PC-3 (cell line): ENCODE measurements at regions not wholly inside any gene's neighbourhood (a gene's known extent, or its start where the extent isn't known, plus 50 kb on each side); places are given as distances from the start of the nearest gene placed in this dataset.

Experiments used
- ATAC-seq: fragments of 200-7000 bp; cut with Tn5 transposase; 2 replicates; pipeline ENCODE4 v1.9.1; 2020; ENCODE audit warnings: mild to moderate bottlenecking, moderate library complexity
- BruUV-seq: library from RNA; stranded (reverse); fragments of 400-500 nt; replicated peaks from 2 replicates; lab custom pipeline; 2021; lab: Mats Ljungman, UMichigan
- CTCF ChIA-PET: fragments of 300-600 bp; sonication (Branson Sonifier 250); formaldehyde crosslinking; loops from one replicate; lab custom pipeline; 2022; ENCODE audit warnings: antibody characterized with exemption; lab: Charles Lee
- POLR2A ChIA-PET: fragments of 300-600 bp; sonication (Branson Sonifier 250); formaldehyde crosslinking; loops from one replicate; lab custom pipeline; 2022; ENCODE audit warnings: antibody characterized with exemption; ENCODE audit not compliant: unreplicated experiment; lab: Charles Lee
- DNase-seq: peaks from one replicate; pipeline ENCODE4 v3.0.0-alpha.2; 2015
- H2AFZ ChIP-seq: fragments of 300-600 bp; sonication (generic); 2 replicates; pipeline ENCODE4 v1.6.0; 2016; ENCODE audit warnings: antibody characterized with exemption, low read length
- H3F3A ChIP-seq: fragments of 300-600 bp; sonication (generic); one replicate; pipeline ENCODE4 v1.6.0; 2017; ENCODE audit warnings: antibody characterized with exemption, low read length, control low read depth, mild to moderate bottlenecking; ENCODE audit not compliant: unreplicated experiment
- H3K27ac ChIP-seq: fragments of 300-600 bp; sonication (generic); 2 replicates; pipeline ENCODE4 v1.5.1; 2016; ENCODE audit warnings: mild to moderate bottlenecking, low read length
- H3K27me3 ChIP-seq: fragments of 300-600 bp; sonication (generic); 2 replicates; pipeline ENCODE4 v1.6.1; 2016; ENCODE audit warnings: low read length, mixed read lengths
- H3K36me3 ChIP-seq: fragments of 300-600 bp; sonication (generic); 2 replicates; pipeline ENCODE4 v1.6.1; 2016; ENCODE audit warnings: low read depth, mixed run types, low read length, mixed read lengths
- H3K4me1 ChIP-seq: fragments of 300-600 bp; sonication (generic); 2 replicates; pipeline ENCODE4 v1.5.1; 2016; ENCODE audit warnings: low read length; ENCODE audit not compliant: insufficient read depth
- H3K4me2 ChIP-seq: fragments of 300-600 bp; sonication (generic); 2 replicates; pipeline ENCODE4 v1.6.0; 2016; ENCODE audit warnings: low read length
- H3K4me3 ChIP-seq: fragments of 300-600 bp; sonication (generic); 2 replicates; pipeline ENCODE4 v1.5.1; 2016; ENCODE audit warnings: mild to moderate bottlenecking, low read length, mixed read lengths
- H3K79me2 ChIP-seq: fragments of 300-600 bp; sonication (generic); 2 replicates; pipeline ENCODE4 v1.6.1; 2017; ENCODE audit warnings: low read length, mixed read lengths
- H3K9ac ChIP-seq: fragments of 300-600 bp; sonication (generic); 2 replicates; pipeline ENCODE4 v1.6.0; 2016; ENCODE audit warnings: mild to moderate bottlenecking, low read length
- H3K9me2 ChIP-seq: fragments of 300-600 bp; sonication (generic); replicated peaks from 2 replicates; pipeline ENCODE4 v1.6.1; 2016; ENCODE audit warnings: mixed run types, low read length, mixed read lengths
- H3K9me3 ChIP-seq: fragments of 300-600 bp; sonication (generic); 2 replicates; pipeline ENCODE4 v1.6.1; 2016; ENCODE audit warnings: low read length, mixed read lengths
- H4K20me1 ChIP-seq: fragments of 300-600 bp; sonication (generic); 2 replicates; pipeline ENCODE4 v1.6.1; 2016; ENCODE audit warnings: low read length, mixed read lengths
- CTCF ChIP-seq: fragments of 300-600 bp; sonication (generic); conservative IDR thresholded peaks from 2 replicates; pipeline ENCODE4 v1.5.1; 2017; ENCODE audit warnings: antibody characterized with exemption, low read depth, mild to moderate bottlenecking, low read length
- EZH2 ChIP-seq: fragments of 300-600 bp; sonication (generic); IDR thresholded peaks from one replicate; pipeline ENCODE4 v1.6.1; 2017; ENCODE audit warnings: antibody characterized with exemption, mild to moderate bottlenecking, low read length; ENCODE audit not compliant: unreplicated experiment
- EZH2phosphoT487 ChIP-seq: fragments of 300-600 bp; sonication (generic); IDR thresholded peaks from 2 replicates; pipeline ENCODE4 v1.6.1; 2018; ENCODE audit warnings: mild to moderate bottlenecking, antibody characterized with exemption, low read length, borderline replicate concordance
- intact Hi-C: fragments of 100-400 bp; cut with micrococcal nuclease; formaldehyde crosslinking; loops from 2 replicates; pipeline ENCODE4 v1.9.0; 2023

GRCh38 chr10:118920206-118920605 is 109.3 kb upstream of the NANOS1 start:
- Histone ChIP-seq H3K27ac (no peak overlapping the region), H3K36me3 (no peaks in the 10 kb centered on the region), H3K4me2 (no peak overlapping the region), H3K27me3 (no peaks in the 10 kb centered on the region), H3K4me1 (peaks cover 15% of the 10 kb centered on the region), H4K20me1 (no peaks in the 10 kb centered on the region), H3K9me3 (no peaks in the 10 kb centered on the region), H3K9ac (no peak overlapping the region), H3F3A (no peaks in the 10 kb centered on the region), H2AFZ (no peak overlapping the region), H3K79me2 (no peaks in the 10 kb centered on the region), H3K9me2 (no peaks in the 10 kb centered on the region), H3K4me3 (no peak overlapping the region)
- CTCF ChIA-PET: no interaction called here
- TF ChIP-seq EZH2 (no peak), CTCF (no peak), EZH2phosphoT487 (no peak)
- ATAC-seq (no peak), DNase-seq (no peak)
- BruUV-seq: no TSS peak
- POLR2A ChIA-PET: no interaction called here
- intact Hi-C loops: no loop called here

- Histone ChIP-seq H3K79me2 (no peaks in the 10 kb centered on the region), H3K4me2 (no peak overlapping the region), H2AFZ (no peak overlapping the region), H3F3A (no peaks in the 10 kb centered on the region), H4K20me1 (no peaks in the 10 kb centered on the region), H3K27ac (no peak overlapping the region), H3K27me3 (no peaks in the 10 kb centered on the region), H3K4me1 (peaks cover 15% of the 10 kb centered on the region), H3K9ac (no peak overlapping the region), H3K4me3 (no peak overlapping the region), H3K9me3 (no peaks in the 10 kb centered on the region), H3K36me3 (no peaks in the 10 kb centered on the region), H3K9me2 (no peaks in the 10 kb centered on the region)
- TF ChIP-seq EZH2 (no peak), CTCF (no peak), EZH2phosphoT487 (no peak)
- ATAC-seq: peak; percentile 40; the same call in 1 of the 2 replicates
- ChIA-PET CTCF (no interaction called here), POLR2A (no interaction called here)
- intact Hi-C loops: no loop called here
- DNase-seq: peak; percentile 51
- no TSS peak for BruUV-seq
Measured at GRCh38 chr10:118922226-118922625, 107.3 kb upstream of the NANOS1 start.

- H3K4me3 ChIP-seq: no peak overlapping the region
- H3K27me3 ChIP-seq: no peaks in the 10 kb centered on the region
- TF ChIP-seq EZH2 (no peak), CTCF (no peak), EZH2phosphoT487 (no peak)
- no peak overlapping the region for H3K4me2 ChIP-seq
- no peaks in the 10 kb centered on the region for H3K36me3 ChIP-seq
- DNase-seq: no peak
- POLR2A ChIA-PET: no interaction called here
- no peaks in the 10 kb centered on the region for H3K79me2 ChIP-seq
- H2AFZ ChIP-seq: no peak overlapping the region
- H3K4me1 ChIP-seq: peaks cover 15% of the 10 kb centered on the region
- H4K20me1 ChIP-seq: no peaks in the 10 kb centered on the region
- no TSS peak for BruUV-seq
- no peaks in the 10 kb centered on the region for H3K9me2 ChIP-seq
- H3K9me3 ChIP-seq: no peaks in the 10 kb centered on the region
- no peak overlapping the region for H3K27ac ChIP-seq
- CTCF ChIA-PET: no interaction called here
- H3F3A ChIP-seq: no peaks in the 10 kb centered on the region
- H3K9ac ChIP-seq: no peak overlapping the region
- intact Hi-C loops: no loop called here
- ATAC-seq: no peak
Measured at GRCh38 chr10:118922972-118923371, 106.5 kb upstream of the NANOS1 start.
